HG02943 (cell line): ENCODE measurements at regions not wholly inside any gene's neighbourhood (a gene's known extent, or its start where the extent isn't known, plus 50 kb on each side); places are given as distances from the start of the nearest gene placed in this dataset.

Experiments
- ATAC-seq: cut with Tn5 transposase; IDR thresholded peaks from one replicate; pipeline ENCODE4 v1.9.1; 2021; ENCODE audit warnings: mild to moderate bottlenecking, low read depth, moderate library complexity; ENCODE audit not compliant: unreplicated experiment

- no peak for ATAC-seq
These were observed 409.4 kb downstream of the HAPSTR1 start for GRCh38 chr16:9500872-9501271.

GRCh38 chr16:9503251-9503984 lies 412.0 kb downstream of the HAPSTR1 start:
- ATAC-seq, result no peak

DNA sequence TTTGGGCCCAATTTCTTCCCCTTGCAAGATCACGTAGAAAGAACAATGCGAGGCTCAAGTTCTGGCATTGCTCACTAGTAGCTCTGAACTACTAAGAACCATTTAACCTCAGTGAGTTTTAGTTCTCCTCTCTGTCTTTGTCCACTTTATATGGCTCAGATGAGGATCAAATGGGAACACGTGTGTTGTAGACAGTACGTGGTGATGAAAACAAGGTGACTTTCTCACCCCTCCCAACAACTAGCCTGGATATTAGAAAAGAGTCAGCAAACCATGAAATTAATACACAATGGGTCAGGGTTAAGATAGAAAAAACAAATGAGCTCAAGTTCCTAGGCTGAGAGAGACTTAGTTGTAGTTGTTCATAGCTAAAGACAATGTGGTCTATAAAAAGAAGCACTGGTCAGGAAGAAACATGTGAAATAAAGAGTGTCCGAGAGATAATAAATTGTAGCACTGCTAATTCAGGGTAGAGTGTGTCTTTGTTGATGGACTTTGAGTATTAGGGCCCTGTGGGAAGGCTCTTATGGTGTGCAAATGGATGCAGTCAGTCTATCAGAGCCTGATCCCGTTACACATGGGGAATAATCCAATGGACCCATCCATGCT lies 417.0 kb downstream of the HAPSTR1 start:
- no peak for ATAC-seq

GRCh38 chr16:9509663-9510062 lies 418.2 kb downstream of the HAPSTR1 start:
- ATAC-seq, result no peak

DNA sequence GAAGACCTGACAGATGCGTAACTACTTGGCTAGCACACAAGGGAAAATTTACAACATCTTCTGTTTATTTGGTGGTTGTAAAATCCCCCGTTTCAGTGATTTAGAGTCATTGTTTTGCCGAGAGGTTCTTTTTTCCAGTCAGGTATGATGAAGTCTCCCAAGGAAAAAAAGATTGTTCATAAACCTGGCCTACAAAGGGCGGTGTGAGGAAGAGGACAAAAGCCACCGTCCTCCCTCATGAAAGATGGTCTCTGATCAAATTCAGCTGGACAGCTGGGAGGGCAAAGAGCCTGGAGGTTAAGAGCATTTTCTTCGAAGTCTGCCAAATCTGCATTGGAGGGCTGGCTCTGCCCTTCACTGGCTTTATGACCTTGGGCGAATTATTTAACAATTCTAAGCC lies 419.9 kb downstream of the HAPSTR1 start:
- no peak for ATAC-seq

- ATAC-seq, result no peak
These were observed 425.0 kb downstream of the HAPSTR1 start for GRCh38 chr16:9516444-9516843.

DNA sequence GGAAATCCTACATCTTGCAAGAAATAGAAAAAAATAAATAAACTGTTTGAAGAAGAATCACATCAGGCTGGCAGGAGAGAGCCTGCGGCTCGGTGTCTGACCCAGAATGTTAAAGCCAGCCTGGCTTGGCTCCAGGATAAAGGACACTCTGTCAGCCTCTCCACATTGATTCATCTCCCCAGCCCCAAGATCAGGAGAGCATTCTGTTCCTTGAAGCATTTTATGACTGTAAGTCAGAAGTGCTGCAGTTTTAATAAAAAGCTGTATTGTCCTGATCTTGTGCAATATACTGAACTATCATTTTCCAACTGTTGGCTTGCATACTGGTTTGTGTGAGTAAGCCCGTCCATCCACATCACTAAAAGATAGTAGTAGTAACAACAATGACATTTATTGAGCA lies 426.6 kb downstream of the HAPSTR1 start:
- no peak for ATAC-seq

DNA sequence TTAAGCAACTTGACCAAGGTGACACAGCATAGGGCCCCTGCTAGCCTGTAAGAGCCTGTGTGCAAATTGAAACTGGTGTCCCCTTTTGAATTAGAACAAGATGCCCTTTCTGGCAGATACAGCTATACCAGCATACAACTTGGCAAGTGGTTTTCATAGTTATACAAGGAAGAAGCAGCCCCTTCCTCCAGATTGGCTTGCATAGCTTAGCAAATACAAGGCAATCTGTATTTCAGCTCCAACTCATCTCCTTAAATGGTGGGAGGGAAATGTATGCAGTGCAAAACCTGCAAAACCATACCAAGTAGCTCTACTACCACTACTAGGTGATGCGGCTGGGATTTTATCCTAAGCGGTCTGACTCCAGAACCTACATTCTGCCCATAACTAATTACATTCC lies 427.1 kb downstream of the HAPSTR1 start:
- ATAC-seq, result no peak

DNA sequence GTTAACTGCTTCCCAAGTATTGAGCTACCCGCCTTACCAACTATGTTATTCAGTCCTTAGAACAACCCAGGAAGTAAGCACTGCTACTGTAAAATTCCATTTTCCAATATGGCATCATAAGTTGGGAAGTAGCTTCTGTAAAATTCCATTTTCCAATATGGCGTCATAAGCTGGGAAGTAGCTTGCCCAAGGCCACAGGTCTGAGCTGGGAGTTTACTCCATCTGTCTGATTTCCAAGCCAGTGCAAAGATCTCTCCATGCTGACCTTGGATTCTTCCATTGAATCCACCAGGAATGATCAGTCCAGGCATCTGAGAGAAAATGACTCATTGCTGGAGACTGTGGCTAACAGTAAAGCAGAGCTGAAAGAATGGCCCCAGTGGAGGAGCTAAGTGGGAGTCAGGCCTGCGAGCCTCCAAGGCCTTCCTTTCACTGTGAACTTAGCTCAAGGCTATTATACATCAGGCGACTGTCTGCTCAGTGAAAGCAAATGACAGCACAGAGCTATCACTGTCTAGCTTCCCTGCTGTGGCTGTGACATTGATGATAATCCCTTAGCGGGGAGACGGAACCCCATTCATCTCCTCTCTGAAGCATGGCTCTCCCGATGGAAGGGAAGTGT lies 430.4 kb downstream of the HAPSTR1 start:
- ATAC-seq, result no peak

- no peak for ATAC-seq
These were observed 431.2 kb downstream of the HAPSTR1 start for GRCh38 chr16:9522614-9523013.

DNA sequence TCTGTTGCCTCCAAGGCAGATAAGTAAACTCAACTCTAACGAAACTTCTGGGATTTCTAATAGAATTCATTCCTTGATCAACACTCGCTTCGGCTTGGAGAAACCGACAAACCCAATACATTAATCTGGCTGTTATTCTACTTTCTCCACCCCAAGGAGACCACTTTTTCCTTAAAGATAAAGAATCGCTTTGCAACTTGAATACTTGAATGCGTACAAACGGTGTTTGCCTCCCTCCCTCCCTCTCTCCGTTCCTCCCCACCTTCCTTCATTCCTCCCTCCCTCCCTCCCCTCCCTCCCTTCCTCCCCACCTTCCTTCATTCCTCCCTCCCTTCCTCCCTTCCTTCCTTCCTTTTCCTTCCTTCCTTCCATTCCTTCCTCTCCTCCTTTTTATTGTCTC lies 432.6 kb downstream of the HAPSTR1 start:
- no peak for ATAC-seq

DNA sequence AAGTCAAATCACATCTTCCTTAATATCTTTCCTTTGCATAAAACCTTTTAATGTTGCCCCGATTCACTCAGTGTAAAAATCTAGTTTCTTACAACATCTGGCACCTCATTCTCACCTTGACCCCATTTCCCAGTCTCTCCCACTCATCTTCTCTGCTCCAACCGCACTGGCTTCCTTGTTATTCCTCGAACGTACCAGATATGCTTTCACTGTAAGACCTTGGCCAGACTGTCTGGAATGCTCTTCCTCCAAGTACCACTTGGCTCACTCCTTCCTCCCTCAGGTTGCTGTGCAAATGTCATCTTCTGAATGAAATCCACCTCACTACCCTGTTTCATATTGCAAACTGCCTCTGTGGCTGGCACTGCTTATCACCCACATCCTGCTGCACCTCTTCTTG lies 433.6 kb downstream of the HAPSTR1 start:
- ATAC-seq, result no peak

GRCh38 chr16:9526791-9527190 lies 435.3 kb downstream of the HAPSTR1 start:
- ATAC-seq, result no peak

- no peak for ATAC-seq
These were observed 436.5 kb downstream of the HAPSTR1 start for GRCh38 chr16:9527976-9528375.

- no peak for ATAC-seq
These were observed 437.2 kb downstream of the HAPSTR1 start for GRCh38 chr16:9528511-9529079.

DNA sequence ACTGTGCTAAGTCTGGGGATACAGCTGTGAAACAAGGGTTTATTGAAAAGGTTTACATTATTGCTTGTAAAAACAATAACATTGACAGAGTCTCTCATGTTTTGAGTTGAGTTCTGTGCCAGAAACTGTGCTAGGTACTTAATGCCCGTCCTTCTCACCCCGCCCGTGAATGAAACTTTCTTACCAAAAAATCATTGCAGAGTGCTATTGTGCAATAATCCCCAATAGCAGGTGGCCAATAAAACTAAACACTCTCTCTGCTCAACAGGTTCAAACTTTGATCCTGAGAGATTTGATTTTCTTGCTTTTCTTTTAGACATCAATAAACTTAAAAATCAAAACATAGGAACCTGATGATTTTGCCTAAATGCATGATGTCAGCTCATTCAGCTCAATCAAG lies 441.6 kb downstream of the HAPSTR1 start:
- no peak for ATAC-seq

GRCh38 chr16:9534759-9535158 lies 443.3 kb downstream of the HAPSTR1 start:
- ATAC-seq, result no peak

GRCh38 chr16:9536905-9537304 lies 445.5 kb downstream of the HAPSTR1 start:
- no peak for ATAC-seq

- no peak for ATAC-seq
These were observed 447.9 kb downstream of the HAPSTR1 start for GRCh38 chr16:9539346-9539745.

- no peak for ATAC-seq
These were observed 450.3 kb downstream of the HAPSTR1 start for GRCh38 chr16:9541723-9542122.

DNA sequence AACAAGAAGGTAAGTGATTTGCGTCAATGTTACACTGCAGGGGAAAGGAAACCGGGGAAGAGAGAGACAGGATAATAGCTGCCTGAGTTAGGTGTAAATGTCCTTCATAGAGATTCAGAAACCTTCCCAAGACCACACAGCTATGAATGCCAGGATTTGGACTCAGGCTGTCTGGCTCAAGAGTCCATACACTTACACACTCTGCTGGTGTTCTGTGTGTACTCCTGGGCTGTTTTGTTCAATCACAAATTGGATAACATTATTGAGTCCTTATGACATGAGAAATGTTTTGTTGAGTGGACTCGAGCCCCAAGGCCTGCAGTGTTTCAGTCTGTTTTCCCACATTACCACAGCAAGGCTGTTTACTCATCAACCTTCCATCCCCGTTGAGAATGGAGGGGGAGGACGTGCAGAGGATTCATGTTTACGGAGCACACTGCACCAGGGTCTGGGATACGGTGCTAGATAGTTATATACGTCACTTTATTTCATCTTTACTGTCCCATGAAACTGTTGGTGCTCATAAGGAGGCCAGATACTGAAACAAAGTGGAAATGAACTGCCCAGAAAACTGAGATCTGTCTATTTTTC lies 450.8 kb downstream of the HAPSTR1 start:
- ATAC-seq, result no peak
